DND-41 (cell line): ENCODE measurements at regions not wholly inside any gene's neighbourhood (a gene's known extent, or its start where the extent isn't known, plus 50 kb on each side); places are given as distances from the start of the nearest gene placed in this dataset.

ENCODE experiments used
- EZH2 ChIP-seq: IDR thresholded peaks from 3 replicates; pipeline ENCODE4 v1.6.1; 2012; ENCODE audit warnings: borderline replicate concordance, low read depth, mild to moderate bottlenecking, moderate library complexity, low read length, inconsistent platforms; ENCODE audit not compliant: severe bottlenecking
- TF ChIP-seq, protein P1 (sequence below): IDR thresholded peaks from 2 replicates; pipeline ENCODE4 v1.5.1; 2012; ENCODE audit warnings: borderline replicate concordance, low read length, moderate library complexity, mild to moderate bottlenecking; ENCODE audit not compliant: poor library complexity, severe bottlenecking; ENCODE audit errors: extremely low read depth

GRCh38 chr13:40390401-40390916, 276.0 kb downstream of the FOXO1 start:
- TF ChIP-seq, protein P1, sequence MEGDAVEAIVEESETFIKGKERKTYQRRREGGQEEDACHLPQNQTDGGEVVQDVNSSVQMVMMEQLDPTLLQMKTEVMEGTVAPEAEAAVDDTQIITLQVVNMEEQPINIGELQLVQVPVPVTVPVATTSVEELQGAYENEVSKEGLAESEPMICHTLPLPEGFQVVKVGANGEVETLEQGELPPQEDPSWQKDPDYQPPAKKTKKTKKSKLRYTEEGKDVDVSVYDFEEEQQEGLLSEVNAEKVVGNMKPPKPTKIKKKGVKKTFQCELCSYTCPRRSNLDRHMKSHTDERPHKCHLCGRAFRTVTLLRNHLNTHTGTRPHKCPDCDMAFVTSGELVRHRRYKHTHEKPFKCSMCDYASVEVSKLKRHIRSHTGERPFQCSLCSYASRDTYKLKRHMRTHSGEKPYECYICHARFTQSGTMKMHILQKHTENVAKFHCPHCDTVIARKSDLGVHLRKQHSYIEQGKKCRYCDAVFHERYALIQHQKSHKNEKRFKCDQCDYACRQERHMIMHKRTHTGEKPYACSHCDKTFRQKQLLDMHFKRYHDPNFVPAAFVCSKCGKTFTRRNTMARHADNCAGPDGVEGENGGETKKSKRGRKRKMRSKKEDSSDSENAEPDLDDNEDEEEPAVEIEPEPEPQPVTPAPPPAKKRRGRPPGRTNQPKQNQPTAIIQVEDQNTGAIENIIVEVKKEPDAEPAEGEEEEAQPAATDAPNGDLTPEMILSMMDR: no peak
- no peak for TF ChIP-seq EZH2
